Adrenal gland (tissue), 5 donors: ENCODE measurements at regions not wholly inside any gene's neighbourhood (a gene's known extent, or its start where the extent isn't known, plus 50 kb on each side); places are given as distances from the start of the nearest gene placed in this dataset.

Source experiments
- CTCF ChIP-seq, 6 experiments: fragments of 450-650 bp in 4 of 6; fragments of 200-600 bp in 2 of 6; sonication (generic) in 1 of 6; IDR thresholded peaks; 1 replicate in 5 of 6; 2 replicates in 1 of 6; pipeline versions ENCODE4 v1.5.1 to v1.8.0; 2016 to 2021; ENCODE audit warnings: antibody characterized with exemption in 6 of 6, mild to moderate bottlenecking in 2 of 6, moderate library complexity in 1 of 6
- POLR2A ChIP-seq, 2 donors: fragments of 450-650 bp; IDR thresholded peaks; one replicate each; pipeline ENCODE4 v1.6.1; 2017; ENCODE audit warnings: antibody characterized with exemption in 2 of 2, mild to moderate bottlenecking in 2 of 2, moderate library complexity in 1 of 2
- donor health status: DM: no; HTN: no; CAD: no.

- TF ChIP-seq CTCF (IDR thresholded peaks at IDR 0.05) (no peak), POLR2A (IDR thresholded peaks at IDR 0.05) (no peak)
Observed at GRCh38 chr5:86865256-86865785, 247.6 kb downstream of the COX7C start.
